ENCODE measurements at regions not wholly inside any gene's neighbourhood (a gene's known extent, or its start where the extent isn't known, plus 50 kb on each side); places are given as distances from the start of the nearest gene placed in this dataset.

- TF ChIP-seq POLR2A (IDR thresholded peaks at IDR 0.05) (no peak), CTCF (IDR thresholded peaks at IDR 0.05) (no peak)
These were observed 357.3 kb downstream of the CRPPA start for GRCh38 chr7:16063716-16064675.

Data from thyroid gland (tissue), 4 donors.